Sigmoid colon (tissue), 6 donors: ENCODE measurements at regions not wholly inside any gene's neighbourhood (a gene's known extent, or its start where the extent isn't known, plus 50 kb on each side); places are given as distances from the start of the nearest gene placed in this dataset.
A peak's percentile ranks its signal among the peaks of the same experiment; 100 is the strongest.

Source experiments
- DNase-seq: peaks from one replicate; pipeline ENCODE4 v3.0.0-alpha.2; 2019
- H3K27ac ChIP-seq, 4 donors: fragments of 200-600 bp; sonication (generic); one replicate each; pipeline ENCODE4 v1.5.1; 2016 to 2019; ENCODE audit warnings: mild to moderate bottlenecking in 1 of 4
- H3K27me3 ChIP-seq, 3 donors: fragments of 200-600 bp; sonication (generic); one replicate each; pipeline ENCODE4 v1.5.1; 2019; ENCODE audit warnings: mild to moderate bottlenecking in 1 of 3
- H3K36me3 ChIP-seq, 4 donors: fragments of 200-600 bp; sonication (generic); one replicate each; pipeline ENCODE4 v1.5.1; 2016 to 2019
- H3K4me1 ChIP-seq, 4 donors: fragments of 200-600 bp; sonication (generic); one replicate each; pipeline ENCODE4 v1.5.1; 2017 to 2019
- H3K4me3 ChIP-seq, 4 donors: fragments of 200-600 bp; sonication (generic); one replicate each; pipeline ENCODE4 v1.5.1; 2017 to 2019; ENCODE audit warnings: mild to moderate bottlenecking in 2 of 4, moderate library complexity in 1 of 4
- H3K9me3 ChIP-seq, 4 donors: fragments of 200-600 bp in 3 of 4; sonication (generic) in 3 of 4; one replicate each; pipeline versions ENCODE4 v1.5.1 to v1.6.1; 2013 to 2019
- EP300 ChIP-seq, 4 donors: sonication (generic); formaldehyde crosslinking; IDR thresholded peaks; one replicate each; pipeline ENCODE4 v1.6.1; 2017; ENCODE audit warnings: antibody characterized with exemption in 4 of 4
- POLR2A ChIP-seq, 2 donors: fragments of 450-650 bp; IDR thresholded peaks; one replicate each; pipeline ENCODE4 v1.6.1; 2016; ENCODE audit warnings: antibody characterized with exemption in 2 of 2, mild to moderate bottlenecking in 2 of 2, moderate library complexity in 2 of 2
- POLR2AphosphoS5 ChIP-seq, 4 donors: sonication (generic); formaldehyde crosslinking; IDR thresholded peaks; one replicate each; pipeline ENCODE4 v1.6.1; 2017; ENCODE audit warnings: antibody characterized with exemption in 4 of 4
- WGBS, 2 donors: extraction: QIAGEN DNeasy Blood & Tissue Kit; methylation state at CpG; one replicate each; pipeline ENCODE4 v1.1.7; 2013; 5-methylcytosine and 5-hydroxymethylcytosine counted together
- intact Hi-C: fragments of 100-400 bp; cut with DNase I; formaldehyde crosslinking; loops from one replicate; pipeline ENCODE4 v1.15.1; 2023
- TF ChIP-seq, protein P1 (sequence below), 4 experiments: fragments of 450-650 bp in 3 of 4; fragments of 200-600 bp in 1 of 4; IDR thresholded peaks; one replicate each; pipeline ENCODE4 v1.5.1; 2016 to 2019; ENCODE audit warnings: antibody characterized with exemption in 4 of 4, mild to moderate bottlenecking in 3 of 4, moderate library complexity in 2 of 4
- donor health status: healthy with polysubstance abuse.
- donor health status: healthy.

DNA sequence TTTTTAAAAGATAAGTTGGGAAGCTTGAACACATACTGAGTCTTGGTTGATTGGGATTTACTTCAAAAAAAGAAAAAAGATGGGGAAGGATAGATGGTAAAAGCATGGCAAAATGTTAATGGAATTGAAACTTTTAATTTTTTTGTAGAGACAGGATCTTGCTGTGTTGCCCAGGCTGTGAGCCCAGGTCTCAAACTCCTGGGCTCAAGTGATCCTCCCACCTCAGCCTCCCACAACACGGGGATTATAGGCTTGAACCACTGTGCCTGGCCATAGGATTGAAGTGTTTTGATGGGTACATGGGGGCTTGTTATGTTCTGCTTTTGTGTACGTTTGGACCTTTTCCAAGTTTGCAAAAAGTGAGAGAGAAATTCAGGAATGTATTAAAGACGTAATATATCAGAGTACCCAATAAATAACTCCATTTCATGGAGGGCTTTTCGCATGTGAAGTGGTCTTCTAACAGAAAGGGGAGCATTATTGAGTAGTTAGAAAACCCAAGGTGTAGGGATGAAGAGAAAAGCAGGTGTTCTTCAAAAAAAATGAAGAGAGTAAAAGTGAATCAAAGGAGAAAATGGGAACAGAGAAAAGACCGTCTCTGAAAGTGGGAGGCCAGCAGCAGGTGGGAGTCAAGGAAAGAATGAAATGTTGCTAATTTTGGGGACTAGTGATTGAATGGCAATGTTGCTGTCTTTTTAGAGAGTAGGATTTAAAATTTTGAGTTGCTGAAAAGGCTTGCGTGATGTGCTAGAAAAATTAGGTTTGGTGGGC is 55.2 kb downstream of the GARRE1 start:
- 90 to 94% methylated on average over 6 of the region's 6 CpGs for WGBS, 2 donors
- Histone ChIP-seq H3K4me3 (no peak overlapping the region), H3K9me3 (no peaks in the 10 kb centered on the region), H3K27me3 (no peaks in the 10 kb centered on the region), H3K36me3 (peaks cover 0 to 8% (median 5%) of the 10 kb centered on the region in 4 donors), H3K27ac (no peak overlapping the region), H3K4me1 (peaks cover 0 to 5% (median 0%) of the 10 kb centered on the region in 4 donors)
- TF ChIP-seq, protein P1, sequence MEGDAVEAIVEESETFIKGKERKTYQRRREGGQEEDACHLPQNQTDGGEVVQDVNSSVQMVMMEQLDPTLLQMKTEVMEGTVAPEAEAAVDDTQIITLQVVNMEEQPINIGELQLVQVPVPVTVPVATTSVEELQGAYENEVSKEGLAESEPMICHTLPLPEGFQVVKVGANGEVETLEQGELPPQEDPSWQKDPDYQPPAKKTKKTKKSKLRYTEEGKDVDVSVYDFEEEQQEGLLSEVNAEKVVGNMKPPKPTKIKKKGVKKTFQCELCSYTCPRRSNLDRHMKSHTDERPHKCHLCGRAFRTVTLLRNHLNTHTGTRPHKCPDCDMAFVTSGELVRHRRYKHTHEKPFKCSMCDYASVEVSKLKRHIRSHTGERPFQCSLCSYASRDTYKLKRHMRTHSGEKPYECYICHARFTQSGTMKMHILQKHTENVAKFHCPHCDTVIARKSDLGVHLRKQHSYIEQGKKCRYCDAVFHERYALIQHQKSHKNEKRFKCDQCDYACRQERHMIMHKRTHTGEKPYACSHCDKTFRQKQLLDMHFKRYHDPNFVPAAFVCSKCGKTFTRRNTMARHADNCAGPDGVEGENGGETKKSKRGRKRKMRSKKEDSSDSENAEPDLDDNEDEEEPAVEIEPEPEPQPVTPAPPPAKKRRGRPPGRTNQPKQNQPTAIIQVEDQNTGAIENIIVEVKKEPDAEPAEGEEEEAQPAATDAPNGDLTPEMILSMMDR (IDR thresholded peaks at IDR 0.05): no peak
- TF ChIP-seq POLR2AphosphoS5 (IDR thresholded peaks at IDR 0.05): no peak
- TF ChIP-seq POLR2A (IDR thresholded peaks at IDR 0.05): no peak
- TF ChIP-seq EP300 (IDR thresholded peaks at IDR 0.05): no peak
- intact Hi-C loops: no loop called here
- peak; percentile 13 for DNase-seq

DNA sequence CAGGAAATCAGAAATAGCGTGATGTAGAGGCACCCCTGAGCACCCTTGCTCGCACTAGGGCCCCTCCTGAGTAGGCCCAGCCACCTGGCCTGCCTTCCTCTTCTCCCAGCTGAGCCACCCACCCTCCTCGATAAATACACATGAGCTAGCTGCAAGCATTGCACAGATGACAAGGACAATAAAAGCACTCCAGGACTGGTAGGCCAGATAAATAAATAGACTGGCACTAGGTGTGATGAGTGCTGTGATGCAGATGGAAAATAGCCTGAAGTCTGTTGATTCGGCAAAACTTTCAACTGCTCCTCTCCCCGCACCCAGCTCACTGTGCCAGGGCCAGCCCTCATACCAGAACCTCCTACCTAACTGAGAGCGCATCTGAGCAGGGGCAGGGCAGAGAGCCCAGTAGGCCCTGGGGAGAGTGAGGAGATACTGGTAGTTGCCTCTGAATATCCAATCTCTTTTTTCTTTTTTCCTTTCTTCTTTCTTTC is 54.5 kb upstream of the GPI start:
- peak; percentile 40 for DNase-seq
- no peaks in the 10 kb centered on the region for H3K9me3 ChIP-seq
- intact Hi-C loops: no loop called here
- H3K27me3 ChIP-seq: no peaks in the 10 kb centered on the region
- TF ChIP-seq, protein P1 (IDR thresholded peaks at IDR 0.05): no peak
- TF ChIP-seq POLR2AphosphoS5 (IDR thresholded peaks at IDR 0.05) (no peak), EP300 (IDR thresholded peaks at IDR 0.05) (no peak), POLR2A (IDR thresholded peaks at IDR 0.05) (no peak)
- 19 to 56% methylated on average over 6 of the region's 6 CpGs for WGBS, 2 donors
- peaks cover 0 to 5% (median 0%) of the 10 kb centered on the region in 4 donors for H3K4me1 ChIP-seq
- H3K36me3 ChIP-seq: peaks cover 0 to 1% (median 0%) of the 10 kb centered on the region in 4 donors
- no peak overlapping the region for H3K27ac ChIP-seq
- H3K4me3 ChIP-seq: no peak overlapping the region

DNA sequence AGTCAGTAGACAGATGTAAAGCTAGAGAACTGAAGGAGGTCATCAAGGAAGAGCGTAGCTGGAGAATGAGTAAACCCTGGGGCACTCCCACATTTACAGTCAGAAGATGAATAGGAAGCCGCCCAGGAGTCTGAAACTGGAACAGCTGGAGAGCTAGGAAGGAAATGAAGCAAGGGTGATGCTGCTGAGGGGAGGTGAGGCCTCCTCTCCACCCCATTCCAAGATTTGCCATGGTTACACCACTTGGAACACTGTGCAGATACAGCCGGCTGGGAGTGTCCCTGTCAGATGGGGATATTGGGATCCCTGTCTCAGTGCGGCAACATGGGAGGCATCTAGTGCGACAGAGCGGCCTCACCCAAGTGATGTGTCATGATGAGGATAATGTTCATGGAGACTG is 51.8 kb upstream of the GPI start:
- H3K9me3 ChIP-seq: no peaks in the 10 kb centered on the region
- DNase-seq: no peak
- H3K27me3 ChIP-seq: no peaks in the 10 kb centered on the region
- H3K4me3 ChIP-seq: no peak overlapping the region
- H3K36me3 ChIP-seq: no peaks in the 10 kb centered on the region
- H3K4me1 ChIP-seq: peaks cover 0 to 9% (median 3%) of the 10 kb centered on the region in 4 donors
- H3K27ac ChIP-seq: no peak overlapping the region
- no peak for TF ChIP-seq POLR2AphosphoS5 (IDR thresholded peaks at IDR 0.05)
- 26 to 76% methylated on average over 6 of the region's 6 CpGs for WGBS, 2 donors
- intact Hi-C loops: no loop called here

DNA sequence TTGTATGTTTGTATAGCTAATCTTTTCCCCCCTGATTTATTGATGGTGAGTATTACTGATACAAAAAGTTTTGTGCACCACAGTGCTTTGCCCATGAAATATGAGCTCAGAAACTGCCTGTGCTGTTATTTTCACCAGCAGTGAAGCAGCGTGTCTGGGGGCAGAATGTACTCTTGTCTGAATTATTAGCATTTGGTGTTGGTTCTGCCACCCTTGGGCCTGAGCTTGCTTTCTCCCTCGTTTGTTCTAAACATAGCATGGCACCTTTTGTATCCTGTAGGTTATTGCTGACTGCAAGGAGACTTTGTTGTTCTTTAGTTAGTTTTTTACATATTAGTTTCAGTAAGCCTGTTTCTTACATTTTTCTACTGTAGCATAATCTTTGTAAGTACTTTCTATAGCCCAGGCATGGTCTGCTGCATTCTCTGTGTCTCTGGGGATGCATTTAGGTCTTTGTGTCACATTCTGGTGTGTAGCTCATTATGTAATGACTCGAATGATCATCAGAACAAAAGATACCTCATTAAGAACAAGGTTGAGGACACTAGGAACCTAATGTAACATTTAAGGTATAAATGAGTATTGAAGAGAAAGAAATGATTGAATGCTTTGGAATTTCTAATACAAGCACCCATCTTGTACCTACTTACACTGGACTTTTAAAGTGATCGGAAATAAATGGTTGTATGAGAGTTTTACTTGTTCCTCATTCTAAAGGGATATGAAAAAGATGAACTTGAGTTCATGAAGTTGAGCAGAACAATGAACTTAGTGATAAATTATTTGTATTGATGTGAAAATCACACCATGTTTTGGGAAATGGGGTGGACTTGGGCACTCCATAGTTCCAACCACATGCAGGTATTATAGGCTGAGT is 50.3 kb upstream of the GPI start:
- Histone ChIP-seq H3K27me3 (no peaks in the 10 kb centered on the region), H3K36me3 (no peaks in the 10 kb centered on the region), H3K4me3 (no peak overlapping the region), H3K27ac (no peak overlapping the region), H3K9me3 (no peaks in the 10 kb centered on the region), H3K4me1 (peaks cover 0 to 9% (median 3%) of the 10 kb centered on the region in 4 donors)
- intact Hi-C loops: no loop called here
- WGBS, 2 donors: 70 to 94% methylated on average over 4 of the region's 4 CpGs
- no peak for TF ChIP-seq POLR2A (IDR thresholded peaks at IDR 0.05)
- no peak for TF ChIP-seq POLR2AphosphoS5 (IDR thresholded peaks at IDR 0.05)
- TF ChIP-seq, protein P1 (IDR thresholded peaks at IDR 0.05): no peak
- TF ChIP-seq EP300 (IDR thresholded peaks at IDR 0.05): no peak
- no peak for DNase-seq
